Left renal cortex interstitium (tissue), 4 donors: ENCODE measurements at regions not wholly inside any gene's neighbourhood (a gene's known extent, or its start where the extent isn't known, plus 50 kb on each side); places are given as distances from the start of the nearest gene placed in this dataset.
"Not testable (repeated sequence)": the region's sequence is repeated elsewhere in the genome, so short reads cannot be mapped to it uniquely, and the experiment has no call there.

Source experiments
- DNase-seq, 4 donors: peaks; one replicate each; pipeline ENCODE4 v3.0.0-alpha.2; 2013; ENCODE audit warnings: low read depth in 4 of 4, low spot score in 2 of 4, missing footprints in 1 of 4

GRCh38 chr20:48492015-48492714 is 335.6 kb downstream of the PREX1 start:
- no peak for DNase-seq

GRCh38 chr20:48490961-48491831 is 336.6 kb downstream of the PREX1 start:
- DNase-seq: no peak

GRCh38 chr20:48490341-48490740 is 337.5 kb downstream of the PREX1 start:
- not testable (repeated sequence) for DNase-seq

GRCh38 chr20:48489656-48490055 is 338.1 kb downstream of the PREX1 start:
- DNase-seq: no peak

GRCh38 chr20:48489046-48489463 is 338.7 kb downstream of the PREX1 start:
- DNase-seq: no peak

- not testable (repeated sequence) for DNase-seq
These were observed 339.3 kb downstream of the PREX1 start for GRCh38 chr20:48488334-48489034.

GRCh38 chr20:48486065-48486464 is 341.7 kb downstream of the PREX1 start:
- no peak for DNase-seq

- DNase-seq: not testable (repeated sequence)
These were observed 342.6 kb downstream of the PREX1 start for GRCh38 chr20:48485153-48485552.

GRCh38 chr20:48483334-48484066 is 344.3 kb downstream of the PREX1 start:
- no peak for DNase-seq

GRCh38 chr20:48482790-48483189 is 345.0 kb downstream of the PREX1 start:
- DNase-seq: no peak

GRCh38 chr20:48480216-48480772 is 347.5 kb downstream of the PREX1 start:
- DNase-seq: no peak

- DNase-seq: no peak
These were observed 348.8 kb downstream of the PREX1 start for GRCh38 chr20:48478806-48479585.

GRCh38 chr20:48478370-48478769 is 349.4 kb downstream of the PREX1 start:
- no peak for DNase-seq

GRCh38 chr20:48476854-48477253 is 350.9 kb downstream of the PREX1 start:
- DNase-seq: no peak

- no peak for DNase-seq
These were observed 353.8 kb downstream of the PREX1 start for GRCh38 chr20:48474022-48474421.

- DNase-seq: no peak
These were observed 355.9 kb downstream of the PREX1 start for GRCh38 chr20:48471759-48472408.

- DNase-seq: no peak
These were observed 356.6 kb downstream of the PREX1 start for GRCh38 chr20:48471176-48471575.

GRCh38 chr20:48470141-48470540 is 357.7 kb downstream of the PREX1 start:
- DNase-seq: no peak

- no peak for DNase-seq
These were observed 358.8 kb downstream of the PREX1 start for GRCh38 chr20:48469026-48469425.
